ENCODE measurements at regions not wholly inside any gene's neighbourhood (a gene's known extent, or its start where the extent isn't known, plus 50 kb on each side); places are given as distances from the start of the nearest gene placed in this dataset.
A peak's percentile ranks its signal among the peaks of the same experiment; 100 is the strongest.

DNA sequence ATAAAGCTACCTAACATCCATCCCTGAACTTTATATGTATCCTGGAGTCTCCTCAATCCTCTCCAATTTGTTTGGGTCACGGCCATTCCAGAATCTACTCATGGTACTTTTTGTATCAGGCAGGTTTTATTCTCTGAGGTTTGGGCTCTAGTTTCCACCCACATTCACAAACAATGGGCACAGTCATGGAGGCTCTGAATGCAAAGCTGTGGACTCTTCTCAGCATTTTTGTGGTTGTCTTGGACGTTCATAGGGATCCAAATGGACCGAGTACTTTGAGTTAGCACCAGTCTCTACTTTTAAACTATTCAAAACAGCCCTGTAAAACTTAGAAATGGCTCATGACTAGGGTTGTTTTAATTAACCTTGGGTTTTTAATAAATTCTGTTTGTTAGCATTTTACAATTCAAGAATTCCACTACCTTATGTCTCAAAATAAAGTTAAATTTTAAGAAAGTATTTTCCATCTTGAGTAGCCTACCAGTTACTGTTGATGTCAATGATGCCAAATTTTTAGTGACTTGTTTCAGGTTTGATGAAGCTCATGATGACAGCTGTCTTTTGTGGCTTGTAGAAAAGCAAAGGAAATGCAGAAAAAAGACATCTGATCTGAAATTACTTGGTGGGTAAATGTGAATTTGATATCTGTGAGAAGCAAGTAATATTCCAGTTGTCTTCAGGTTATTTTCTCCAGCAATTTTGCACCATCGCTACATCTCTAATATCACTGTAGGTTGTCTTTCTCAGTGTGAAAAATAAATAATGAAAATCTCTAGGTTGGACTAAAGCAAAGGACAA, 275.7 kb upstream of the THBS1 start:
- H3K27me3 ChIP-seq (ENCODE audit: insufficient read depth, low read length): no peaks in the 10 kb centered on the region
- DNase-seq (ENCODE audit: insufficient read length, low spot score, missing footprints): no peak
- TF ChIP-seq, protein P1, sequence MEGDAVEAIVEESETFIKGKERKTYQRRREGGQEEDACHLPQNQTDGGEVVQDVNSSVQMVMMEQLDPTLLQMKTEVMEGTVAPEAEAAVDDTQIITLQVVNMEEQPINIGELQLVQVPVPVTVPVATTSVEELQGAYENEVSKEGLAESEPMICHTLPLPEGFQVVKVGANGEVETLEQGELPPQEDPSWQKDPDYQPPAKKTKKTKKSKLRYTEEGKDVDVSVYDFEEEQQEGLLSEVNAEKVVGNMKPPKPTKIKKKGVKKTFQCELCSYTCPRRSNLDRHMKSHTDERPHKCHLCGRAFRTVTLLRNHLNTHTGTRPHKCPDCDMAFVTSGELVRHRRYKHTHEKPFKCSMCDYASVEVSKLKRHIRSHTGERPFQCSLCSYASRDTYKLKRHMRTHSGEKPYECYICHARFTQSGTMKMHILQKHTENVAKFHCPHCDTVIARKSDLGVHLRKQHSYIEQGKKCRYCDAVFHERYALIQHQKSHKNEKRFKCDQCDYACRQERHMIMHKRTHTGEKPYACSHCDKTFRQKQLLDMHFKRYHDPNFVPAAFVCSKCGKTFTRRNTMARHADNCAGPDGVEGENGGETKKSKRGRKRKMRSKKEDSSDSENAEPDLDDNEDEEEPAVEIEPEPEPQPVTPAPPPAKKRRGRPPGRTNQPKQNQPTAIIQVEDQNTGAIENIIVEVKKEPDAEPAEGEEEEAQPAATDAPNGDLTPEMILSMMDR (IDR thresholded peaks at IDR 0.05; ENCODE audit: extremely low read depth, low read depth, low read length): no peak
- no peaks in the 10 kb centered on the region for H4K20me1 ChIP-seq (ENCODE audit: insufficient read depth, low read length)
- H3K4me2 ChIP-seq (ENCODE audit: insufficient read depth, low read length): no peak overlapping the region
- peak overlapping the region; percentile 88 for H3K27ac ChIP-seq (ENCODE audit: low read depth, low read length)
- H3K9me3 ChIP-seq (ENCODE audit: low read depth, low read length): no peaks in the 10 kb centered on the region
- no peak overlapping the region for H3K4me3 ChIP-seq (ENCODE audit: insufficient read depth, low read length)
- peak overlapping the region; percentile 2 for H2AFZ ChIP-seq (ENCODE audit: low read length)
- no peaks in the 10 kb centered on the region for H3K36me3 ChIP-seq (ENCODE audit: insufficient read depth, low read length)
- H3K4me1 ChIP-seq (ENCODE audit: insufficient read depth, low read length): peaks cover 48% of the 10 kb centered on the region
- no peaks in the 10 kb centered on the region for H3K79me2 ChIP-seq (ENCODE audit: insufficient read depth, low read length)

DNA sequence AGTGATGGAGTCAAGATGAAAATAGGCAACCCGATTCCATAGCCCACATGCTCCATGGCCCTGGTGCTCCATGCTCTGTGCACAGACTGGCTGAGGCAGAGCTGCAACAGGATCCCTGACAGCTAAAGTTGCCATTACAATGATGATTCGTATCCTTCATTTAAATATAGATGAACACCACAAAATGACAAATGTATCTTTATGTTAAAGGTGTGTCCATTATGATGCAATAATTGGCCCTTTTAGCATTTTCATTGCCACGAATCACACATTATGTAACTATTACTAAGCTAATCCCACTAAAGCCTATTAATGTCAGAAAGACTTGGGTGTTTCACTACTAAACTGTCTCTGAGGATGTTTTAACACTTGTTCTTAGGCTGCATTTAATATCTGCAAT, 270.2 kb upstream of the THBS1 start:
- Histone ChIP-seq H3K4me3 (ENCODE audit: insufficient read depth, low read length) (no peak overlapping the region), H3K79me2 (ENCODE audit: insufficient read depth, low read length) (no peaks in the 10 kb centered on the region), H3K4me2 (ENCODE audit: insufficient read depth, low read length) (no peak overlapping the region), H3K36me3 (ENCODE audit: insufficient read depth, low read length) (no peaks in the 10 kb centered on the region), H3K4me1 (ENCODE audit: insufficient read depth, low read length) (peaks cover 5% of the 10 kb centered on the region), H4K20me1 (ENCODE audit: insufficient read depth, low read length) (no peaks in the 10 kb centered on the region), H2AFZ (ENCODE audit: low read length) (no peak overlapping the region), H3K9me3 (ENCODE audit: low read depth, low read length) (no peaks in the 10 kb centered on the region), H3K27me3 (ENCODE audit: insufficient read depth, low read length) (no peaks in the 10 kb centered on the region), H3K27ac (ENCODE audit: low read depth, low read length) (no peak overlapping the region)
- TF ChIP-seq, protein P1 (IDR thresholded peaks at IDR 0.05; ENCODE audit: extremely low read depth, low read depth, low read length): no peak
- DNase-seq (ENCODE audit: insufficient read length, low spot score, missing footprints): no peak

DNA sequence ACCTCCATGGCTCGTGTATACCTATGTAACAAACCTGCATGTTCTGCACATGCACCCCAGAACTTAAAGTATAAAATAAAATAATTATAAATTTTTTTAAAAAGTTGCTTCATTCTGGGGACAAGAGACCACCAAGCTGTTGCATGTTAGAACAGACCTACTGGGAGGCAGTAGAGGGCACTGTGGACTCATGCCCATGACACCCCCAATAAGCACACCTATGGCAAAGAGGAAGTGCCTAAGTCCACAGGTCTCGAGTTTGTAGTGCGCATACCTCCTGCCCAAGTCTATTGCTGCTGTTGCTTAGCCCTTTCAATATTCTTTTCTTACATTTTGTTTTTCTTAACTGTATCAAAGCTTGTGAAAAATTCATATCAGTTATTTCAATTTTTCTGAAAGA, 267.9 kb upstream of the THBS1 start:
- no peak for DNase-seq (ENCODE audit: insufficient read length, low spot score, missing footprints)
- Histone ChIP-seq H2AFZ (ENCODE audit: low read length) (no peak overlapping the region), H3K4me1 (ENCODE audit: insufficient read depth, low read length) (peaks cover 5% of the 10 kb centered on the region), H3K4me3 (ENCODE audit: insufficient read depth, low read length) (no peak overlapping the region), H3K79me2 (ENCODE audit: insufficient read depth, low read length) (no peaks in the 10 kb centered on the region), H4K20me1 (ENCODE audit: insufficient read depth, low read length) (no peaks in the 10 kb centered on the region), H3K4me2 (ENCODE audit: insufficient read depth, low read length) (no peak overlapping the region), H3K27ac (ENCODE audit: low read depth, low read length) (no peak overlapping the region), H3K36me3 (ENCODE audit: insufficient read depth, low read length) (no peaks in the 10 kb centered on the region), H3K9me3 (ENCODE audit: low read depth, low read length) (no peaks in the 10 kb centered on the region), H3K27me3 (ENCODE audit: insufficient read depth, low read length) (no peaks in the 10 kb centered on the region)
- TF ChIP-seq, protein P1 (IDR thresholded peaks at IDR 0.05; ENCODE audit: extremely low read depth, low read depth, low read length): no peak

DNA sequence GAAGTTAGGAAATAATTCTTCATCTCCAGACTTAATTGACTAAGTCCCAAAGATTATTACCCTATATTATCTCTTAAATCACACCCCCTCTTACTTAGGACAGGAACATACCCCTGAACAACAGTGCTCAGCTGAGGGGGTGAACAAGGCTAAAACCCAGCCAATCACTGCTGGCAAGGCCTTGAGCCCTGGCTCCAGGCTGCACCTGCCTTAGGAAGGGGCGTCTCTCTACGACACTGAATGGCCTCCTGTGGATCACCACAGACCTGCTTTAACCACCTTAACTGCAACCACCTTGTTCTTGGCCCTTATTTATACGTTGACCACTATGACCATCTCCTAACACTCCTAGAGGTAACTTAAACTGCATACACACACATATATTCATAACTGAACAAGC, 267.4 kb upstream of the THBS1 start:
- Histone ChIP-seq H3K4me1 (ENCODE audit: insufficient read depth, low read length) (peaks cover 5% of the 10 kb centered on the region), H3K27ac (ENCODE audit: low read depth, low read length) (no peak overlapping the region), H3K4me3 (ENCODE audit: insufficient read depth, low read length) (no peak overlapping the region), H3K36me3 (ENCODE audit: insufficient read depth, low read length) (no peaks in the 10 kb centered on the region), H3K79me2 (ENCODE audit: insufficient read depth, low read length) (no peaks in the 10 kb centered on the region), H3K4me2 (ENCODE audit: insufficient read depth, low read length) (no peak overlapping the region), H3K9me3 (ENCODE audit: low read depth, low read length) (no peaks in the 10 kb centered on the region), H4K20me1 (ENCODE audit: insufficient read depth, low read length) (no peaks in the 10 kb centered on the region), H3K27me3 (ENCODE audit: insufficient read depth, low read length) (no peaks in the 10 kb centered on the region), H2AFZ (ENCODE audit: low read length) (no peak overlapping the region)
- TF ChIP-seq, protein P1 (IDR thresholded peaks at IDR 0.05; ENCODE audit: extremely low read depth, low read depth, low read length): no peak
- no peak for DNase-seq (ENCODE audit: insufficient read length, low spot score, missing footprints)

Data from osteoblast (primary cell).